HCT116 (cell line): ENCODE measurements at regions not wholly inside any gene's neighbourhood (a gene's known extent, or its start where the extent isn't known, plus 50 kb on each side); places are given as distances from the start of the nearest gene placed in this dataset.

Experiments used
- ATAC-seq: fragments of 200-7000 bp; cut with Tn5 transposase; 2 replicates; pipeline ENCODE4 v1.9.1; 2020; ENCODE audit warnings: mild to moderate bottlenecking, moderate library complexity
- BruUV-seq: library from RNA; stranded (reverse); fragments of 400-500 nt; replicated peaks from 2 replicates; lab custom pipeline; 2021; lab: Mats Ljungman, UMichigan
- CTCF ChIA-PET: fragments of 300-600 bp; sonication (Branson Sonifier 250); formaldehyde crosslinking; loops from one replicate; lab custom pipeline; 2021; ENCODE audit warnings: antibody characterized with exemption; lab: Charles Lee
- POLR2A ChIA-PET: fragments of 300-600, 350-600 bp; sonication (Branson Sonifier 250); formaldehyde crosslinking; loops from one replicate; lab custom pipeline; 2021; ENCODE audit warnings: antibody characterized with exemption; lab: Charles Lee
- RAD21 ChIA-PET, 2 experiments: fragments of 300-600 bp; sonication (Branson Sonifier 250); formaldehyde crosslinking; loops; one replicate each; lab custom pipeline; 2023; ENCODE audit warnings: low total read pairs in 2 of 2; ENCODE audit not compliant: uncharacterized antibody in 2 of 2, unreplicated experiment in 2 of 2, low non-redundant PET in 1 of 2; lab: Charles Lee
- DNase-seq: peaks from one replicate; pipeline ENCODE4 v3.0.0-alpha.2; 2010; ENCODE audit warnings: low read depth, low spot score
- H2AFZ ChIP-seq: fragments of 200-600 bp; shearing (Covaris generic), sonication (generic); 2 replicates; pipeline ENCODE4 v1.6.1; 2017; ENCODE audit warnings: low read depth, mixed run types, mixed read lengths, antibody characterized with exemption, low read length; ENCODE audit not compliant: poor library complexity, severe bottlenecking
- H3K27ac ChIP-seq: 2 replicates; pipeline ENCODE4 v1.5.1; 2012; ENCODE audit warnings: low read depth, low read length
- H3K27me3 ChIP-seq: fragments of 200-600 bp; sonication (generic); 2 replicates; pipeline ENCODE4 v1.6.1; 2016; ENCODE audit warnings: mixed run types, low read length, mixed read lengths; ENCODE audit not compliant: insufficient read depth
- H3K36me3 ChIP-seq, 2 experiments: fragments of 200-500 bp in 1 of 2; fragments of 200-600 bp in 1 of 2; sonication (Bioruptor generic) in 1 of 2; sonication (generic) in 1 of 2; 2 replicates each; pipeline versions ENCODE4 v1.5.1 to v1.6.1; 2014 to 2016; ENCODE audit warnings: low read length in 2 of 2, inconsistent platforms in 1 of 2, mixed read lengths in 1 of 2, mixed run types in 1 of 2; ENCODE audit not compliant: insufficient read depth in 2 of 2, control insufficient read depth in 1 of 2
- H3K4me1 ChIP-seq, 2 experiments: fragments of 200-600 bp in 1 of 2; sonication (generic) in 1 of 2; 2 replicates each; pipeline versions ENCODE4 v1.5.1 to v1.6.1; 2012 to 2017; ENCODE audit warnings: low read length in 2 of 2, inconsistent platforms in 1 of 2, mild to moderate bottlenecking in 1 of 2, mixed read lengths in 1 of 2, mixed run types in 1 of 2, moderate library complexity in 1 of 2; ENCODE audit not compliant: insufficient read depth in 2 of 2, control insufficient read depth in 1 of 2
- H3K4me2 ChIP-seq: fragments of 200-600 bp; sonication (generic); 2 replicates; pipeline ENCODE4 v1.6.1; 2017; ENCODE audit warnings: mixed run types, low read length, mixed read lengths
- H3K4me3 ChIP-seq, 2 experiments: fragments of 200-600 bp in 1 of 2; sonication (generic) in 1 of 2; replicated peaks in 1 of 2; 2 replicates each; pipeline ENCODE4 v1.5.1; 2011 to 2016; ENCODE audit warnings: low read length in 2 of 2, control low read depth in 1 of 2, low read depth in 1 of 2, mild to moderate bottlenecking in 1 of 2, mixed read lengths in 1 of 2, mixed run types in 1 of 2
- H3K79me2 ChIP-seq: fragments of 200-600 bp; sonication (generic); 2 replicates; pipeline ENCODE4 v1.6.1; 2017; ENCODE audit warnings: mild to moderate bottlenecking, mixed run types, low read length, moderate library complexity, mixed read lengths; ENCODE audit not compliant: insufficient read depth
- H3K9ac ChIP-seq: fragments of 200-600 bp; sonication (generic); 2 replicates; pipeline ENCODE4 v1.6.1; 2016; ENCODE audit warnings: low read length, mixed read lengths
- H3K9me2 ChIP-seq: fragments of 200-600 bp; sonication (generic), shearing (Covaris generic); 2 replicates; pipeline ENCODE4 v1.6.1; 2017; ENCODE audit warnings: mixed run types, mild to moderate bottlenecking, moderate library complexity; ENCODE audit not compliant: insufficient read depth
- H3K9me3 ChIP-seq, 2 experiments: fragments of 200-500 bp in 1 of 2; fragments of 200-600 bp in 1 of 2; sonication (Bioruptor generic) in 1 of 2; sonication (generic) in 1 of 2; 2 replicates each; pipeline ENCODE4 v1.6.1; 2014 to 2017; ENCODE audit warnings: low read length in 2 of 2, mixed read lengths in 2 of 2, inconsistent platforms in 1 of 2, low read depth in 1 of 2, mild to moderate bottlenecking in 1 of 2, mixed run types in 1 of 2, moderate library complexity in 1 of 2; ENCODE audit not compliant: control insufficient read depth in 1 of 2, insufficient read depth in 1 of 2
- H4K20me1 ChIP-seq: fragments of 200-600 bp; sonication (generic), shearing (Covaris generic); 2 replicates; pipeline ENCODE4 v1.6.1; 2017; ENCODE audit warnings: mixed run types, mild to moderate bottlenecking, moderate library complexity; ENCODE audit not compliant: insufficient read depth
- CBX3 ChIP-seq: IDR thresholded peaks from 2 replicates; pipeline ENCODE4 v1.6.1; 2012; ENCODE audit warnings: low read depth
- CEBPB ChIP-seq: IDR thresholded peaks from 2 replicates; pipeline ENCODE4 v1.6.1; 2012; ENCODE audit warnings: low read depth
- ELF1 ChIP-seq: IDR thresholded peaks from 2 replicates; pipeline ENCODE4 v1.6.1; 2012; ENCODE audit warnings: low read depth, borderline replicate concordance
- EZH2 ChIP-seq: fragments of 200-600 bp; sonication (generic); IDR thresholded peaks from 2 replicates; pipeline ENCODE4 v1.6.1; 2017; ENCODE audit warnings: antibody characterized with exemption, mixed run types
- EZH2phosphoT487 ChIP-seq: fragments of 200-600 bp; IDR thresholded peaks from 2 replicates; pipeline ENCODE4 v1.6.1; 2018; ENCODE audit warnings: antibody characterized with exemption, borderline replicate concordance
- FOSL1 ChIP-seq: IDR thresholded peaks from 2 replicates; pipeline ENCODE4 v1.6.1; 2012; ENCODE audit warnings: low read depth
- JUND ChIP-seq: IDR thresholded peaks from 2 replicates; pipeline ENCODE4 v1.6.1; 2012
- POLR2A ChIP-seq: IDR thresholded peaks from 2 replicates; pipeline ENCODE4 v1.7.0; 2011; ENCODE audit warnings: borderline replicate concordance; ENCODE audit not compliant: insufficient read depth, insufficient read length; ENCODE audit errors: extremely low read depth
- POLR2AphosphoS5 ChIP-seq: IDR thresholded peaks from 2 replicates; pipeline ENCODE4 v1.6.1; 2011; ENCODE audit warnings: mild to moderate bottlenecking, low read depth, low read length, moderate library complexity
- RAD21 ChIP-seq: IDR thresholded peaks from 2 replicates; pipeline ENCODE4 v1.6.1; 2012; ENCODE audit warnings: low read depth, mild to moderate bottlenecking
- SIN3A ChIP-seq: IDR thresholded peaks from 2 replicates; pipeline ENCODE4 v1.6.1; 2012; ENCODE audit warnings: low read depth
- SP1 ChIP-seq: IDR thresholded peaks from 2 replicates; pipeline ENCODE4 v1.6.1; 2012; ENCODE audit warnings: low read depth
- SRF ChIP-seq: IDR thresholded peaks from 2 replicates; pipeline ENCODE4 v1.6.1; 2012; ENCODE audit warnings: low read depth
- TCF7L2 ChIP-seq: IDR thresholded peaks from 2 replicates; pipeline ENCODE4 v1.7.0; 2011; ENCODE audit warnings: borderline replicate concordance, inconsistent platforms; ENCODE audit not compliant: insufficient read depth, insufficient read length; ENCODE audit errors: extremely low read depth
- ZNF274 ChIP-seq: fragments of 200-500 bp; sonication (Bioruptor generic); IDR thresholded peaks from 2 replicates; pipeline ENCODE4 v1.6.1; 2014; ENCODE audit warnings: mild to moderate bottlenecking, low read depth, low read length, inconsistent platforms
- intact Hi-C: fragments of 100-400 bp; cut with micrococcal nuclease; formaldehyde crosslinking; loops from 2 replicates; pipeline ENCODE4 v1.10.0; 2022
- TF ChIP-seq, protein P1 (sequence below): IDR thresholded peaks from 2 replicates; pipeline ENCODE4 v1.6.1; 2011; ENCODE audit warnings: mild to moderate bottlenecking, low read length, moderate library complexity; ENCODE audit not compliant: insufficient replicate concordance; ENCODE audit errors: extremely low read depth
- TF ChIP-seq, protein P2 (sequence below): IDR thresholded peaks from 2 replicates; pipeline ENCODE4 v1.6.1; 2012
- TF ChIP-seq, protein P3 (sequence below): IDR thresholded peaks from 2 replicates; pipeline ENCODE4 v1.6.1; 2012
- TF ChIP-seq, protein P4 (sequence below), 3 experiments: fragments of 200-600 bp in 1 of 3; sonication (generic) in 1 of 3; IDR thresholded peaks in 2 of 3; conservative IDR thresholded peaks in 1 of 3; 2 replicates each; pipeline ENCODE4 v1.5.1; 2012 to 2017; ENCODE audit warnings: low read depth in 2 of 3, low read length in 2 of 3, antibody characterized with exemption in 1 of 3, borderline replicate concordance in 1 of 3, control low read depth in 1 of 3, mild to moderate bottlenecking in 1 of 3, mixed read lengths in 1 of 3, mixed run types in 1 of 3, moderate library complexity in 1 of 3; ENCODE audit not compliant: insufficient read depth in 1 of 3

DNA sequence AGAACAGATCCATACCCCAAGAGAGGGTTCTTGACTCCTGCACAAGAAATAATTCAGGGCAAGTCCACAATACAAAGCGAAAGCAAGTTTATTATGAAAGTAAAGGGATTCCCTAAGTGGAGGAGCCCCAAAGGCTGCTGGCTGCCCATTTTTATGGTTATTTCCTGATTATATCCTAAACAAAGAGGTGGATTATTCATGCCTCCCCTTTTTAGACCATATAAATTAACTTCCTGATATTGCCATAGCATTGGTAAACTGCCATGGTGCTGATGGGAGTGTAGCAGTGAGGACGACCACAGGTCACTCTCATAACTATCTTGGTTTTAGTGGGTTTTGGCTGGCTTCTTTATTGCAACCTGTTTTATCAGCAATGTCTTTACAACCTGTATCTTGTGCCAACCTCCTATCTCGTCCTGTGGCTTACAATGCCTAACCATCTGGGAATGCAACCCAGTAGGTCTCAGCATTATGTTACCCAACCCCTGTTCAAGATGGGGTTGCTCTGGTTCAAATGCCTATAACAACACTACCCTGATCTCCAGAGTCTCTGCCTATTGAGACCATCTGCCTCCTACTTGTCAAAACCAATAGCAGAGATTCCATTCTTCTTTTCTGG, 154.4 kb upstream of the GRAMD2B start:
- no peaks in the 10 kb centered on the region for H3K9me3 ChIP-seq
- no TSS peak for BruUV-seq
- ChIA-PET RAD21 (no interaction called here), POLR2A (no interaction called here), CTCF (no interaction called here)
- no peaks in the 10 kb centered on the region for H4K20me1 ChIP-seq
- H3K4me1 ChIP-seq, result no peaks in the 10 kb centered on the region
- TF ChIP-seq SRF (no peak), CBX3 (no peak), RAD21 (no peak), POLR2AphosphoS5 (no peak), JUND (no peak), EZH2 (no peak), SP1 (no peak), SIN3A (no peak), ELF1 (no peak), EZH2phosphoT487 (no peak), ZNF274 (no peak), TCF7L2 (no peak), FOSL1 (no peak), CEBPB (no peak), POLR2A (no peak)
- TF ChIP-seq, protein P1, sequence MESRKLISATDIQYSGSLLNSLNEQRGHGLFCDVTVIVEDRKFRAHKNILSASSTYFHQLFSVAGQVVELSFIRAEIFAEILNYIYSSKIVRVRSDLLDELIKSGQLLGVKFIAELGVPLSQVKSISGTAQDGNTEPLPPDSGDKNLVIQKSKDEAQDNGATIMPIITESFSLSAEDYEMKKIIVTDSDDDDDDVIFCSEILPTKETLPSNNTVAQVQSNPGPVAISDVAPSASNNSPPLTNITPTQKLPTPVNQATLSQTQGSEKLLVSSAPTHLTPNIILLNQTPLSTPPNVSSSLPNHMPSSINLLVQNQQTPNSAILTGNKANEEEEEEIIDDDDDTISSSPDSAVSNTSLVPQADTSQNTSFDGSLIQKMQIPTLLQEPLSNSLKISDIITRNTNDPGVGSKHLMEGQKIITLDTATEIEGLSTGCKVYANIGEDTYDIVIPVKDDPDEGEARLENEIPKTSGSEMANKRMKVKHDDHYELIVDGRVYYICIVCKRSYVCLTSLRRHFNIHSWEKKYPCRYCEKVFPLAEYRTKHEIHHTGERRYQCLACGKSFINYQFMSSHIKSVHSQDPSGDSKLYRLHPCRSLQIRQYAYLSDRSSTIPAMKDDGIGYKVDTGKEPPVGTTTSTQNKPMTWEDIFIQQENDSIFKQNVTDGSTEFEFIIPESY, result no peak
- TF ChIP-seq, protein P2, sequence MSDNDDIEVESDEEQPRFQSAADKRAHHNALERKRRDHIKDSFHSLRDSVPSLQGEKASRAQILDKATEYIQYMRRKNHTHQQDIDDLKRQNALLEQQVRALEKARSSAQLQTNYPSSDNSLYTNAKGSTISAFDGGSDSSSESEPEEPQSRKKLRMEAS, result no peak
- TF ChIP-seq, protein P3, sequence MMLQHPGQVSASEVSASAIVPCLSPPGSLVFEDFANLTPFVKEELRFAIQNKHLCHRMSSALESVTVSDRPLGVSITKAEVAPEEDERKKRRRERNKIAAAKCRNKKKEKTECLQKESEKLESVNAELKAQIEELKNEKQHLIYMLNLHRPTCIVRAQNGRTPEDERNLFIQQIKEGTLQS, result no peak
- TF ChIP-seq, protein P4, sequence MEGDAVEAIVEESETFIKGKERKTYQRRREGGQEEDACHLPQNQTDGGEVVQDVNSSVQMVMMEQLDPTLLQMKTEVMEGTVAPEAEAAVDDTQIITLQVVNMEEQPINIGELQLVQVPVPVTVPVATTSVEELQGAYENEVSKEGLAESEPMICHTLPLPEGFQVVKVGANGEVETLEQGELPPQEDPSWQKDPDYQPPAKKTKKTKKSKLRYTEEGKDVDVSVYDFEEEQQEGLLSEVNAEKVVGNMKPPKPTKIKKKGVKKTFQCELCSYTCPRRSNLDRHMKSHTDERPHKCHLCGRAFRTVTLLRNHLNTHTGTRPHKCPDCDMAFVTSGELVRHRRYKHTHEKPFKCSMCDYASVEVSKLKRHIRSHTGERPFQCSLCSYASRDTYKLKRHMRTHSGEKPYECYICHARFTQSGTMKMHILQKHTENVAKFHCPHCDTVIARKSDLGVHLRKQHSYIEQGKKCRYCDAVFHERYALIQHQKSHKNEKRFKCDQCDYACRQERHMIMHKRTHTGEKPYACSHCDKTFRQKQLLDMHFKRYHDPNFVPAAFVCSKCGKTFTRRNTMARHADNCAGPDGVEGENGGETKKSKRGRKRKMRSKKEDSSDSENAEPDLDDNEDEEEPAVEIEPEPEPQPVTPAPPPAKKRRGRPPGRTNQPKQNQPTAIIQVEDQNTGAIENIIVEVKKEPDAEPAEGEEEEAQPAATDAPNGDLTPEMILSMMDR (IDR thresholded peaks at IDR 0.05 in 2 of 3, conservative IDR thresholded peaks at IDR 0.05 in 1 of 3; ENCODE audit: borderline replicate concordance in 1 of 3, insufficient read depth in 1 of 3, low read depth in 2 of 3, low read length in 2 of 3), result no peak
- no peak overlapping the region for H3K4me3 ChIP-seq
- H2AFZ ChIP-seq, result no peak overlapping the region
- DNase-seq (no peak), ATAC-seq (no peak)
- H3K9ac ChIP-seq, result no peak overlapping the region
- H3K9me2 ChIP-seq, result no peaks in the 10 kb centered on the region; the same call in 1 of the 2 replicates
- no peaks in the 10 kb centered on the region for H3K27me3 ChIP-seq
- no peaks in the 10 kb centered on the region for H3K36me3 ChIP-seq
- H3K4me2 ChIP-seq, result no peak overlapping the region
- no peak overlapping the region for H3K27ac ChIP-seq
- no peaks in the 10 kb centered on the region for H3K79me2 ChIP-seq
- intact Hi-C loops, result no loop called here
